Renal cortex interstitium (tissue), 11 donors: ENCODE measurements at regions not wholly inside any gene's neighbourhood (a gene's known extent, or its start where the extent isn't known, plus 50 kb on each side); places are given as distances from the start of the nearest gene placed in this dataset.

ENCODE experiments used
- DNase-seq, 11 donors: peaks; one replicate each; pipeline ENCODE4 v3.0.0-alpha.2; 2013; ENCODE audit warnings: low read depth in 9 of 11, low spot score in 4 of 11; ENCODE audit errors: extremely low read depth in 1 of 11

DNA sequence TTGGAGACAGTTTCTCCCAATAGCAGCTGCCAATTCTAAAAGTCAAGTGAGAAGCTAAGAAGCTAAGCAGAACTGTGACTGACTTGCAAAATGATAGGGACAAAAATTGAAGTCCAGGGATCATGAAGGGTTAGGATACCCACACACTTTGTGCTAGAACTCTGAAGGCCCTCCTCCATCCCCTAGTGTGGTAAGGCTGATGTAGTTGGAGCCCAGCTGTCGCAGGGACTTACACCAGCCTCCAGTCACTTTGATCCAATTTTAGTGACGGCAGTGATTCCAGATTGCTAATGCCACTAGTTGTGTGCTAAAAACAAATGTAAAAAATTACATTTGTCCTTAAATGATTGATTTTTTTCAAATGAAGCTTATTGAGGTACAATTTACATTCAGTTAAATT, 742.7 kb upstream of the ZNF608 start:
- DNase-seq, result no peak

GRCh38 chr5:125491986-125492492, 745.6 kb upstream of the ZNF608 start:
- DNase-seq, result no peak

GRCh38 chr5:125492977-125493376, 746.5 kb upstream of the ZNF608 start:
- no peak for DNase-seq

GRCh38 chr5:125496393-125496792, 750.0 kb upstream of the ZNF608 start:
- no peak for DNase-seq

GRCh38 chr5:125497651-125498050, 751.2 kb upstream of the ZNF608 start:
- DNase-seq, result no peak

DNA sequence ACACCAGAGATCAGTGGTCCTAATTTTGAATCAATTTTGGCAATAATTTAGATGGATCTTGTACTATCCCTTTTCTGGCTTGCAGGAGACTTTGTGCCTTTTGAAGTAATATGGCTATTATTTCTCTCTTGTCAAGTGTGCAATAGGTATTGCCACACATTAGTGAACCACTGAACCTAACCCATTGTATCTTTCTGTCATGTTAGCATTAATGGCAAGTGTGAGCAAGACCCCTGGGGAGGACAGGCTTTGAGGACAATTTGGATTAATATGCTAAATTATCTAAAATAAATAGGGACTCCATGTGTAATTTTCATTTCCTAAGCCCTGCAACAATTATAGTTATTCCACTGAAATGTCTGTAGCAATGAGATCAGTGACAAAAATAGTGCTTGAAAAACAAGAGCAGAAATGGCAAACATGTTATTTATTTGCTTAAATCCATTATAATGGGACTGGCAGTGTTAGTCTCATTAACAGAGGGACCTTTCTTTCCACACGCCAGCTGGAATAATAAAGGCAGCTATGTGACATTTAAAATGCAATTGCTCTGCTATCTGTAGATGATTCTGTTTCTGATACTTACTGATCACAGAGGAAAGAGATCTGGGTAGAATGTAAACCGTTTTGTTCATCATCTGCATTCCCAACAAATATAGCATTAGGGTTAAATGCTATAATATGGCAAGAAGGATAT, 753.3 kb upstream of the ZNF608 start:
- no peak for DNase-seq

- DNase-seq, result no peak
These were observed 755.0 kb upstream of the ZNF608 start for GRCh38 chr5:125501396-125501795.

DNA sequence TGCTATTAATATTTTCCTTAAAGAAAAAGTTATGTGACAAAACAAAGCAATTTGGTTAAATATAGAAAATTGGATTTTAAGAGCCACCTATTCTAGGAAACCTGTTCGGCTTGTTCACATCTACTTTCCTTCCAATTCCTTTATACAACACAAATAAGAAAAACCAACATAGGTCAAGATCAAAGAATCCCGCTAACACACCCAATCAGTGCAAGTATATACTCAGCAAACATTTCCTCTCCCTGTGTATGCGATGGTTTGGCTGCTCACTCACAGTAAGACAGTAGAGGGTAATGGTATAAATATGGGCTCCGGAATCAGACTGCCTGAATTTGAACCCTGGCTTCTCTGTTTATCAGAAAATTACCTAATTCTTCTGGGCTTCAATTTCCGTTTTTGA, 757.5 kb upstream of the ZNF608 start:
- no peak for DNase-seq

- no peak for DNase-seq
These were observed 758.7 kb upstream of the ZNF608 start for GRCh38 chr5:125505115-125505514.

- no peak for DNase-seq
These were observed 759.7 kb upstream of the ZNF608 start for GRCh38 chr5:125506124-125506523.

GRCh38 chr5:125508225-125508624, 761.8 kb upstream of the ZNF608 start:
- DNase-seq, result no peak

DNA sequence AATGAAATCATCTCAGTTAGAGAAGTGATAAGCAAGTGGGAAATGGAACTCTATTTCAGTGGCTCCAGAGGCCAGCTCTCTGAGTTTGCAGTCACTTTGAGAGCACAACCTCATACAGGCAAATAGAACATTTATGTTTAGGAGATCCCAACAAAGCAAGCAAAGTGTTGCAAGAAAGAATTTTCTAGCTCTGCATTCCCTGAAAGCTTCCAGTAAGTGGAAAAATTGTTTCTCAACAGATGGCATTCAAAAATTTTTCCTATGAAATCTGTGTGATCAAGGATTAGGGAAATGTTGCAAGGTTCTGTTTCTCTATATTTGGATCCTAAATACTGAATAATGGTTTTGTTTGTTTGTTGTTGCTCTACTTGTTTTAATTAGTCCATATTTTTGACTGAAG, 764.2 kb upstream of the ZNF608 start:
- no peak for DNase-seq

DNA sequence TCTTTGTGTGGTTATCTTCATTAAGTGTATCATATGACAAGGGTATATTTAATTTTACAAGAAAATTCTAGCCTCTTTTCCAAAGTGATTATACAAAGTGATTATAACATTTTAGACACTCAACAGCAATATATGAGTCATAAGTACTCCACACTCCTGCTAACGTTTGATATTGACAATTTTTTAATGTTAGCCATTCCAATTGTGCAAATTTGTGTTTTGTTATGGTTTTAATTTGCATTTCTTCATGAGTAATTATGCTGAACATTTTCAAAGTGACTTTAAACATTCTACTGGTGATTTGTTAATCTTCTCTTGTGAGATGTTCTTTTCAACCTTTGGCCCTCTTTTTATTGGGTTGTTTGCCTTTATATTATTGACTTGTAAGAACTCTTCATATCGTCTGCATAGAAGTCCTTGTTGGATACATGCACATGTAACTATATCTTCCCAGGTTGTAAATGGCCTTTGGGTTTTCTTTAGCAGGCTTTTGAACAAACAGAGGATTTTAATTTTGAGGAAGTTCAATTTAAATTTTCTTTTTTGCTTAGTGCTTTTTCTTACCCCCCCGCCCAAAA, 771.6 kb upstream of the ZNF608 start:
- DNase-seq, result no peak

- no peak for DNase-seq
These were observed 774.9 kb upstream of the ZNF608 start for GRCh38 chr5:125521289-125521688.

DNA sequence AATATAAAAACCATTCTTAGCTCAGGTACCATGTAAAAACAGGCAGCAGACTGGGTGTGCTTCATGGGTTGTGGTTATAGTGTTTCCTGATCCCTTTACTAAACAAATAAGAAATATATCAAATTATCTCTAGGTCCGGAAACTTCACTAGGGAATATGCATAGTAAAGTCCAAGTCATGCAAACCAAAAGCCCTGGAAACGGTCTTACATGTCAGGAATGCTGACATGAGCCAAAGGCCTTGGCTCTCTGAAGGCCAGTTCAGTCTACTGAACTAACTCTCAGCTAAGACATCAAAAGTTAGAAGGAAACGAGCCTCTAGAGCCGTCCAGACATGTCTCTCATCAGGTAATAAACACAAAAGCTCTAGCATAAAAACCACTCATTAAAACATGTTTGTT, 778.9 kb upstream of the ZNF608 start:
- no peak for DNase-seq

DNA sequence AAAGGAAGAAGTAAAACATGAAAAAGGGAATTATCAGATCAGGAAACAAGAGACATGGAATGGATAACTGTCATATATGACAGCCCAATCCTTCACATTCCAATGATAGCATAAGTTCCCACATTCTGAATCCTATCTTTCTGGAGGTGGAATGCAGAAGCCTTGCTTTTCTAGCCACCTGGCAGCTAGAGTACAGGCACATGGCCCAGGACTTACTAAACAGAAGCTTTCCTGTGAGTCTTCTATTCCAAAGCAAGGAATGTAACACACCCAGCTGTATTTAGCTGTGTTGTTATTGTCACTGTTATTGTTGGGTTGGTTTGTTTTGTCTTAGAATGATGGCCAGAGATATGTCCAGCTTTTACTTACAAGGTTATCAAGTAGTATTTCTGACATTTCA, 780.5 kb upstream of the ZNF608 start:
- no peak for DNase-seq

DNA sequence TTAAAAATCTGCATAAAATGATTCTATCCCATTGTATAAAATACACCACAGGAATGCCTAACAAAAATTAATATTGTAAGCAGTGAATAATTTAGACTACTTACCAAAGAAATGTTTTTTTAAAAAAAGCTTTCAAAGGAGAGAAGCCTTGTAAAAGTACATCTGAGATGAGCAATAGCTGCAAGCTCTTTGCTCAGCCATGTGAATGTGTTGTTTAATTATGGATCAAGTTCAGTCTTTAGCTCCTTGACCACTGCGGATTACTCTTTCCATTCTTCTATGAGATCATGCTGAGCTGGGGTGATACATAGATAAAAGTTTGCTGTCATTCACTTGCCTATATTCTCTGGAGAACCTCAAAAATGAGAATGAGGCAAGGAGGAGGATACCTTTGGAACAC, 782.4 kb upstream of the ZNF608 start:
- DNase-seq, result no peak

- DNase-seq, result no peak
These were observed 784.6 kb upstream of the ZNF608 start for GRCh38 chr5:125530833-125531615.

DNA sequence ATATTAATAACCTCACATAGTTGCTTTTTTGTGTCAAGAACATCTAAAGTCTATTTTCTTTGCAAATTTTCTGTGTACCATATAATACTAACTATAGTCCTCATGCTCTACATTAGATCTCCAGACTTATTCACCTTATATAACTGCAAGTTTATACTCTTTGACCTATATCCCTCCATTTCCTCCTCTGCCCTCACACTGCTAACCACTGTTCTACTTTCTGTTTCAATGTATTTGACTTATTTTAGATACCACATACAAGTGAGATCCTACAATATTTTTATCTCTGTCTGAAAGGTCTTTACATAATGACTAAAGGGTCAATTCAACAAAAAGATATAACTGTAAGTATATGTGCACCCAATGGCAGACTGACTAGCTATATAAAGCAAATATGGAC, 789.7 kb upstream of the ZNF608 start:
- no peak for DNase-seq

GRCh38 chr5:125536582-125536981, 790.1 kb upstream of the ZNF608 start:
- no peak for DNase-seq
